Stomach (tissue), 4 donors: ENCODE measurements at regions not wholly inside any gene's neighbourhood (a gene's known extent, or its start where the extent isn't known, plus 50 kb on each side); places are given as distances from the start of the nearest gene placed in this dataset.

Experiments used
- CTCF ChIP-seq, 7 experiments: fragments of 450-650 bp in 4 of 7; fragments of 200-600 bp in 3 of 7; sonication (generic) in 3 of 7; IDR thresholded peaks; one replicate each; pipeline ENCODE4 v1.5.1; 2016 to 2019; ENCODE audit warnings: antibody characterized with exemption in 7 of 7, control low read depth in 2 of 7, mild to moderate bottlenecking in 1 of 7
- POLR2AphosphoS5 ChIP-seq, 3 donors: sonication (generic); formaldehyde crosslinking; IDR thresholded peaks; one replicate each; pipeline ENCODE4 v1.6.1; 2016; ENCODE audit warnings: antibody characterized with exemption in 3 of 3

GRCh38 chr4:100782356-100782755 is 264.5 kb upstream of the EMCN start:
- TF ChIP-seq CTCF (IDR thresholded peaks at IDR 0.05) (no peak), POLR2AphosphoS5 (IDR thresholded peaks at IDR 0.05) (no peak)
